OCI-LY3 (cell line): ENCODE measurements at regions not wholly inside any gene's neighbourhood (a gene's known extent, or its start where the extent isn't known, plus 50 kb on each side); places are given as distances from the start of the nearest gene placed in this dataset.

Experiments
- CTCF ChIP-seq: fragments of 200-600, 300-600 bp; sonication (generic); IDR thresholded peaks from 2 replicates; pipeline ENCODE4 v1.5.1; 2014; ENCODE audit warnings: antibody characterized with exemption, low read length, low read depth
- EZH2phosphoT487 ChIP-seq: fragments of 200-600 bp; shearing (Covaris generic); IDR thresholded peaks from 2 replicates; pipeline ENCODE4 v1.6.1; 2018; ENCODE audit warnings: antibody characterized with exemption, mixed run types, low read depth

GRCh38 chr18:35775887-35776286, 194.3 kb downstream of the GALNT1 start:
- TF ChIP-seq CTCF (no peak), EZH2phosphoT487 (no peak)
